ENCODE measurements at regions not wholly inside any gene's neighbourhood (a gene's known extent, or its start where the extent isn't known, plus 50 kb on each side); places are given as distances from the start of the nearest gene placed in this dataset.

DNA sequence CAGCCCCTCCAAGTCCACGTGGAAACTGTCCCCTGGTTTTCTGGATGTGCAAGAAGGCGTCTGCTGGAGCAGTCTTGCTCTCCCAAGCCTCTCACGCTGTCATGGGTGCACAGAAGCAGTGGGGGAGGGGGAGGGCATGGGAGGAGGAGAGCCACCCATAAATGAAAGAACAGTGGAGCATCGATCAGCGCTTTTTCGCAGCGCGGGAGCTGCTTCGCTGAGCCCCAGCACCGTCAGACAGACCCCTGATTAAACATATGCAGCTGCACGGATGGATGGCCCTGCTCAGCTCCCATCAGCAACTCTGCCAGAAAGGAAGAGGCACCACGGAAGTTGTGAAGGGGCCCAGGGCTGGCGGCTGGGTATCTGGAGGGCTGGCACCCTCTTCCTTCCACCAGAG is 264.9 kb downstream of the UQCRFS1 start:
- TF ChIP-seq, protein P1, sequence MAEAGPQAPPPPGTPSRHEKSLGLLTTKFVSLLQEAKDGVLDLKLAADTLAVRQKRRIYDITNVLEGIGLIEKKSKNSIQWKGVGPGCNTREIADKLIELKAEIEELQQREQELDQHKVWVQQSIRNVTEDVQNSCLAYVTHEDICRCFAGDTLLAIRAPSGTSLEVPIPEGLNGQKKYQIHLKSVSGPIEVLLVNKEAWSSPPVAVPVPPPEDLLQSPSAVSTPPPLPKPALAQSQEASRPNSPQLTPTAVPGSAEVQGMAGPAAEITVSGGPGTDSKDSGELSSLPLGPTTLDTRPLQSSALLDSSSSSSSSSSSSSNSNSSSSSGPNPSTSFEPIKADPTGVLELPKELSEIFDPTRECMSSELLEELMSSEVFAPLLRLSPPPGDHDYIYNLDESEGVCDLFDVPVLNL (IDR thresholded peaks at IDR 0.05; ENCODE audit: low read depth, low read length), result no peak
- TF ChIP-seq HDAC6 (IDR thresholded peaks at IDR 0.05; ENCODE audit: unreplicated experiment) (no peak), ETV6 (conservative IDR thresholded peaks at IDR 0.05 in 1 of 2, IDR thresholded peaks at IDR 0.05 in 1 of 2; ENCODE audit: borderline replicate concordance in 1 of 2, low read depth in 1 of 2) (no peak), ZNF274 (IDR thresholded peaks at IDR 0.05; ENCODE audit: insufficient read depth, insufficient read length) (no peak), ESRRA (IDR thresholded peaks at IDR 0.05; ENCODE audit: low read length) (no peak), RFX5 (IDR thresholded peaks at IDR 0.05; ENCODE audit: low read depth, low read length) (no peak), CBX3 (IDR thresholded peaks at IDR 0.05; ENCODE audit: borderline replicate concordance, low read depth) (no peak), SRF (IDR thresholded peaks at IDR 0.05; ENCODE audit: low read depth in 2 of 2, low read length in 2 of 2) (no peak)
- TF ChIP-seq, protein P2, sequence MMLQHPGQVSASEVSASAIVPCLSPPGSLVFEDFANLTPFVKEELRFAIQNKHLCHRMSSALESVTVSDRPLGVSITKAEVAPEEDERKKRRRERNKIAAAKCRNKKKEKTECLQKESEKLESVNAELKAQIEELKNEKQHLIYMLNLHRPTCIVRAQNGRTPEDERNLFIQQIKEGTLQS (IDR thresholded peaks at IDR 0.05; ENCODE audit: borderline replicate concordance, extremely low read depth, low read depth, low read length), result no peak
- SMC1A ChIA-PET (ENCODE audit: uncharacterized antibody, unreplicated experiment), result no interaction called here
- H3K27ac ChIP-seq (ENCODE audit: control insufficient read depth, insufficient read depth), result no peak overlapping the region

More for the DNA sequence above, 264.9 kb downstream of the UQCRFS1 start:
- Histone ChIP-seq H3K4me2 (ENCODE audit: control insufficient read depth, insufficient read depth) (no peak overlapping the region), H3K36me3 (ENCODE audit: control insufficient read depth in 2 of 2, insufficient read depth in 2 of 2, low read length in 1 of 2) (no peaks in the 10 kb centered on the region), H4K20me1 (ENCODE audit: control insufficient read depth, insufficient read depth) (no peaks in the 10 kb centered on the region), H3K9ac (ENCODE audit: control insufficient read depth, insufficient read depth, low read length) (no peak overlapping the region), H3K9me3 (replicated peaks; ENCODE audit: control insufficient read depth, insufficient read depth, low read length) (no peaks in the 10 kb centered on the region; the same call in 2 of the 3 replicates), H3K27me3 (replicated peaks in 1 of 2; ENCODE audit: control insufficient read depth in 2 of 2, insufficient read depth in 2 of 2, low read length in 1 of 2) (no peaks in the 10 kb centered on the region), H2AFZ (ENCODE audit: control insufficient read depth, low read depth, low read length) (no peak overlapping the region), H3K4me1 (ENCODE audit: control insufficient read depth, insufficient read depth, low read length) (no peaks in the 10 kb centered on the region), H3K79me2 (ENCODE audit: control insufficient read depth, insufficient read depth, low read length) (no peaks in the 10 kb centered on the region), H3K4me3 (no peak overlapping the region)
- BruUV-seq (replicated peaks), result no TSS peak
- ATAC-seq, result no peak
- ChIA-PET POLR2A (no interaction called here), CTCF (no interaction called here), RAD21 (ENCODE audit: unreplicated experiment) (no interaction called here)
- intact Hi-C loops (cut with micrococcal nuclease; ENCODE audit: unreplicated experiment), result no loop called here
- in situ Hi-C loops (cut with MboI), result no loop called here
- FAIRE-seq, result no peak
- 40% methylated on average over 13 of the region's 13 CpGs for WGBS (ENCODE audit: insufficient coverage, insufficient replicate concordance, low lambda C conversion rate, missing lambda C conversion rate)
- no peak for DNase-seq (ENCODE audit: low read depth, low spot score)
